D721Med (cell line): ENCODE measurements at regions not wholly inside any gene's neighbourhood (a gene's known extent, or its start where the extent isn't known, plus 50 kb on each side); places are given as distances from the start of the nearest gene placed in this dataset.

Experiments used
- DNase-seq: peaks from one replicate; pipeline ENCODE4 v3.0.0; 2011; ENCODE audit warnings: low spot score; ENCODE audit not compliant: insufficient read length
- FAIRE-seq: peaks from 2 replicates; lab custom pipeline; 2011; peaks lifted over from hg19 to GRCh38; lab: Jason Lieb, UNC
- CTCF ChIP-seq: IDR thresholded peaks from 2 replicates; pipeline ENCODE4 v1.5.1; 2012; ENCODE audit warnings: mild to moderate bottlenecking, control low read depth; ENCODE audit not compliant: insufficient read depth; ENCODE audit errors: missing control alignments

- TF ChIP-seq CTCF: no peak
- FAIRE-seq (no peak), DNase-seq (no peak)
Observed at GRCh38 chr2:83461135-83461534, 997.9 kb downstream of the SUCLG1 start.

- TF ChIP-seq CTCF: no peak
- DNase-seq (no peak), FAIRE-seq (no peak)
Observed at GRCh38 chr2:83459456-83459855, 999.6 kb downstream of the SUCLG1 start.

GRCh38 chr2:83435989-83436388 is 1023.1 kb downstream of the SUCLG1 start:
- TF ChIP-seq CTCF: no peak
- no peak for FAIRE-seq
- DNase-seq: no peak

GRCh38 chr2:83420993-83421392 is 1038.1 kb downstream of the SUCLG1 start:
- TF ChIP-seq CTCF: no peak
- DNase-seq (no peak), FAIRE-seq (no peak)

GRCh38 chr2:83394134-83394904 is 1064.8 kb downstream of the SUCLG1 start:
- FAIRE-seq (no peak), DNase-seq (no peak)

GRCh38 chr2:83388804-83389203 is 1070.3 kb downstream of the SUCLG1 start:
- FAIRE-seq (no peak), DNase-seq (no peak)
- no peak for TF ChIP-seq CTCF

More at GRCh38 chr2:83394134-83394904, 1064.8 kb downstream of the SUCLG1 start:
- TF ChIP-seq CTCF: no peak

GRCh38 chr2:83386549-83386948 is 1072.5 kb downstream of the SUCLG1 start:
- FAIRE-seq: no peak

More at GRCh38 chr2:83386549-83386948, 1072.5 kb downstream of the SUCLG1 start:
- TF ChIP-seq CTCF: no peak
- no peak for DNase-seq
